GM18499 (cell line): ENCODE measurements at regions not wholly inside any gene's neighbourhood (a gene's known extent, or its start where the extent isn't known, plus 50 kb on each side); places are given as distances from the start of the nearest gene placed in this dataset.
"Not testable (repeated sequence)": the region's sequence is repeated elsewhere in the genome, so short reads cannot be mapped to it uniquely, and the experiment has no call there.

Source experiments
- ATAC-seq: cut with Tn5 transposase; IDR thresholded peaks from one replicate; pipeline ENCODE4 v1.9.1; 2021; ENCODE audit warnings: moderate number of reproducible peaks; ENCODE audit not compliant: insufficient read depth, unreplicated experiment

GRCh38 chr18:8882632-8883408, 177.5 kb downstream of the MTCL1 start:
- ATAC-seq, result no peak

GRCh38 chr18:8883409-8883668, 178.0 kb downstream of the MTCL1 start:
- ATAC-seq, result no peak

GRCh38 chr18:8887877-8888276, 182.5 kb downstream of the MTCL1 start:
- ATAC-seq, result not testable (repeated sequence)

- no peak for ATAC-seq
Measured at GRCh38 chr18:8889489-8889888, 184.1 kb downstream of the MTCL1 start.

- not testable (repeated sequence) for ATAC-seq
Measured at GRCh38 chr18:8890503-8890902, 185.1 kb downstream of the MTCL1 start.

- no peak for ATAC-seq
Measured at GRCh38 chr18:8890957-8891464, 185.7 kb downstream of the MTCL1 start.

GRCh38 chr18:8893221-8893620, 187.9 kb downstream of the MTCL1 start:
- no peak for ATAC-seq

- ATAC-seq, result no peak
Measured at GRCh38 chr18:8893628-8894231, 188.4 kb downstream of the MTCL1 start.

GRCh38 chr18:8894823-8895222, 189.5 kb downstream of the MTCL1 start:
- no peak for ATAC-seq

GRCh38 chr18:8895341-8895740, 190.0 kb downstream of the MTCL1 start:
- no peak for ATAC-seq

GRCh38 chr18:8895987-8896619, 190.7 kb downstream of the MTCL1 start:
- no peak for ATAC-seq

- ATAC-seq, result no peak
Measured at GRCh38 chr18:8899000-8899399, 193.6 kb downstream of the MTCL1 start.

GRCh38 chr18:8900552-8900951, 195.2 kb downstream of the MTCL1 start:
- no peak for ATAC-seq

- no peak for ATAC-seq
Measured at GRCh38 chr18:8901019-8901418, 195.7 kb downstream of the MTCL1 start.

GRCh38 chr18:8904316-8904715, 198.2 kb upstream of the NDUFV2 start:
- no peak for ATAC-seq

GRCh38 chr18:8908792-8909510, 193.5 kb upstream of the NDUFV2 start:
- no peak for ATAC-seq

GRCh38 chr18:8910186-8910822, 192.2 kb upstream of the NDUFV2 start:
- no peak for ATAC-seq

- ATAC-seq, result no peak
Measured at GRCh38 chr18:8910843-8911242, 191.7 kb upstream of the NDUFV2 start.

- ATAC-seq, result no peak
Measured at GRCh38 chr18:8911408-8912340, 190.8 kb upstream of the NDUFV2 start.
